ENCODE measurements at regions not wholly inside any gene's neighbourhood (a gene's known extent, or its start where the extent isn't known, plus 50 kb on each side); places are given as distances from the start of the nearest gene placed in this dataset.
"Not testable (repeated sequence)": the region's sequence is repeated elsewhere in the genome, so short reads cannot be mapped to it uniquely, and the experiment has no call there.

DNA sequence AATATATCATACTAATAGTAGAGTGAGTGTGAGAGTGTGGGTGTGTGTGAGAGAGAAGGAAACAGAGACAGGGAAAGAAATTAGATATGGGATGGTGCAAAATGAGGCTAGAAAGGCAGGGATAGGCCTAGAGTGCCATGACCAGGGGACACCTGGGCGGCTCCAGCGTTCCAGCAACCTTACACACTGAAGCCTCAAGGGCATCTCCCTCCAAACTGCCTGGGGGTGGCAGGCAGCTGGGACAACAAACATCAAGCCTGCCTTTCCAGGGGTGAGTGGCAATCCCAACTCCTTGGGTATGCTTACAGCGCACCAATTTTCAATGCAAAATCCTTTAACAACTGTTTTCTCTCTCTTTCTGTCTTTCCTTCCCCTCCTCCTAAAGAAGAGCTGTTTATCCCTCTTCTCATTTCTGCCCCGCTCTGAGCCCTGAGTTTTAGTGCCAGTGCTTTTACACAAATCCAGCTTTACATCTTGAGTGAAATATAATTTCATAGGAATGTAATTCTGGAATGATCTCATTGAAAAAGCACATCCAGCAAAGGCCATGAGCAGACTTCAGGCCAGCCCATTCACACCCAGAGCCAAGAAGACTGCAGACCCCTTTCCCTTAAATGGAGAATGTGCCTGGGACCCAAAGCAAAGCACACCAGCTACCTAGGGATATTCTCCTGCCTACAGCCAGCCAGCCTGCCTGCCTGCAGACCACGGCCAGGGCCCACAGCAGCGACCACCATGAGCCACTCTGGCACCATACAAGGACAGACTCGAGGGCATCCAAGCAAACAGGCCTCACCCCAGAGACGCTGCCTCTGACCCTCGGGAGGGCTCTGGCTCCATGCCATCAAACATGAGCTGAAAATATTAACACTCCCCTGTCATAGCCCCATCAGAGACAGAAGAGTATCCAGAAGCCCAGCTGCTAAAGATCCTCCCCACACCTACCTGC is 90.3 kb downstream of the RPL27A start:
- DNase-seq: no peak

- DNase-seq: no peak
Observed at GRCh38 chr11:8773916-8774539, 91.4 kb downstream of the RPL27A start.

GRCh38 chr11:8774916-8775315 is 92.3 kb downstream of the RPL27A start:
- not testable (repeated sequence) for DNase-seq

DNA sequence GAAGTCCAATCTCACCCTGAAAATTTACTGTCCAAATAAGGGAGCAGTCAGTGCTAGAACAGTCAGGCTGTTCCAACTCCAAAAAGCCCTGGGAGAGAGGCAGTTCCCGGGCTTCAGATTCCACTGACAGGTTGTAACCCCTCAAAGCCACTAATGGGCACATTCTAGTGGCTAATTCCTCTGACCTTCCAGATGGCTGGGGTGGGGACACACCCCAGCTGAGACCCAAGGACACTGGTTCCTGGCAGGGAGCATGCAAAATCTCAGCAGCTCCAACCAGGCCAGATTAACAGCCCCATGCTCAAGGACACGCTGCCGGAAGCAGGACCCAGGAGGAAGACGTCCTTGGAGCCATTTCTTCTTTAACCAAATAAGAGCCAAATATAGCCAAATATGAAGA is 92.7 kb downstream of the RPL27A start:
- no peak for DNase-seq

GRCh38 chr11:8775734-8776133 is 93.1 kb downstream of the RPL27A start:
- no peak for DNase-seq

DNA sequence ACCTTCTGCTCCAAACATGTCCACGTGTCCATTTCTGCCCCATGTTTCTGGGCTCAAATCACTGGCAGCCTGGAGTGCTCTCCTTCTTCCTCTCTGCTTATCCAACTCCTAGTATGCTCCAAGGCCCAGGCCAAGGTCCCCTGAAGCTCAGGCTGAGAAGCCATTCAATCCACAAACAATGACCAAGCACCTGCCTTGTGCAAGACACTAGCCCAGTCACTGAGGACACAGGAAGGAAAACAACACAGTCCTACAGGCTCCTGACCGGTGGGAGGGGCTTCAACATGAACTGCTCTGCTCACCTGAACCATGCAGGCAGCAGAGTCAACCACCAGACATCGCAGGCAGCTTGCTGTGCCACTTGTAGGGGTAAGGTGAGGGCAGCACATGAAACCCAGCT is 93.6 kb downstream of the RPL27A start:
- DNase-seq: no peak

GRCh38 chr11:8777907-8778767 is 95.5 kb downstream of the RPL27A start:
- peak; percentile 27 to 36 for DNase-seq

GRCh38 chr11:8779107-8779506 is 96.5 kb downstream of the RPL27A start:
- DNase-seq: no peak

GRCh38 chr11:8779732-8780131 is 97.1 kb downstream of the RPL27A start:
- DNase-seq: no peak

GRCh38 chr11:8784954-8785353 is 102.4 kb downstream of the RPL27A start:
- DNase-seq: no peak

DNA sequence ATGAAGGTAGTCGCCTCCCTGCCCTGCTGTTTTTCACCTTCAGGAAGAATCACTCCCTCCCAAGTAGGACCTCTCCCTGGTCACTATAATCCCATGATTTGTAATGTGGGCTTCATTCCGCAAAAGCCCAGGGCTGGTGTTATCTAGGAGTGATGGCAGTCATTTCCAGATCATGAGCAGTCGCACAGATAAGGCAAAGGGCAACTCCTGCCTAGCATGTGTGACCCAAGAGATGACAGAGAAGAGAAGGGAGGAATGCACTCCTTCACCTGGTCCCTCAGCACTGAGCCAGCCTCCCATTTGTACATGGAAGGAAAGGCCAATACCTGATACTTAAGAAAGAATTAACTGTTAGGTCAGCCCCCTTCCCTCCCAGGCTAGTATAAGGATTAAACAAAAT is 102.9 kb downstream of the RPL27A start:
- no peak for DNase-seq

DNA sequence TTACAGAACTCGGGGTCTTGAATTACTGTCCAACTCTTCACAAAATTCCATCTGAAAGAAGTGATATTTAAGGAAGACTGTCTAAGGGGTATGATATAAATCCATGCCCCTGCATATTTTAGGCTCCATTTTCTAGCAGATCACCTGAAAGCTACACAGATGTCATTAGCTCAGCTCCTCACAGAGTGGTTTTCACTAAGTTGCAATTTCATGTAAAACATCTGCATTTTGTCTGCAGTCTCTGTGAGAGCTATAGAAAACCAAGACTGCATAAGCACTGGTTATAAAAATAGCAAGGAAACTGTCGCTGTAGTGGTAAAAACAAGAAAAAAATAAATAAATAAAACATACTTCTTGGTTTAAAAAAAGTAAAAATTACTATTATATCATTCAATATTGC is 103.4 kb downstream of the RPL27A start:
- DNase-seq: no peak

- DNase-seq: no peak
Observed at GRCh38 chr11:8786933-8787332, 104.3 kb downstream of the RPL27A start.

DNA sequence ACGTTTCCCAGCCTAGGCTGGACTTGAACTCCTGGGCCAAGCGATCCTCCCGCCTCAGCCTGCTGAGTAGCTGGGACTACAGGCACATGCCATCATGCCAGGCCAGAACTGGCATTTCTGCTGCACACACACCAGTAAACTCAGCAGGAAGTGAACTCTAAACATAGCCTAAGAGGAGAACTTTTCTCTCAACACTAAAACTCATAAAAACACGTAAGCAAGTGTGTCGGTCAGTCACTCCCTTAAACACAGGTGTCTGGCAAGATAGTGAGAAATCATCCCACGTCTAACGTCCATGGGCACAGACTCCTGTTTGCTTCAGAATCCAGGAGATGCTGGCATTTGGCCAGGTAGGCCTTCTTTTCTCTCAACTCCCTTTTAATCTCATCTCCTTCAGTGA is 104.8 kb downstream of the RPL27A start:
- DNase-seq: no peak

GRCh38 chr11:8788616-8789015 is 106.0 kb downstream of the RPL27A start:
- DNase-seq: no peak

DNA sequence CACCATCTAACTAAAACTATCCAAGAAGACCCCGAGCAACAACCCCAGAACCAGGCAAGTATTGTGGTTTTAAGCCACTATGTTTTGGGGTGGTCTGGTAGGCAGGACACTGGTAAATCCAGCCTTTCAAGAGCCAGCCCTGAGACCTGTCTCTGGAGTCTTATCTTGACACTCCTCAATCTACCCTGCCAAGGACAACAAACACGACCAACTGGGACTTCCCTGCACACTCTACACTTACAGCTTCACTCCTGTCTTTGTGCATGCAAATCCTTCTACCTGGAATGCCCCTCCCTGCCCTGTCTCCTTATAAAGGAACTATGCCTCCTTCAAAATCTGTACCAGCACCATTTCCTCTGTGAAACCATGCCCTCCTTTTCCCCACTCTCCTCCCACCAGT is 107.3 kb downstream of the RPL27A start:
- DNase-seq: no peak

DNA sequence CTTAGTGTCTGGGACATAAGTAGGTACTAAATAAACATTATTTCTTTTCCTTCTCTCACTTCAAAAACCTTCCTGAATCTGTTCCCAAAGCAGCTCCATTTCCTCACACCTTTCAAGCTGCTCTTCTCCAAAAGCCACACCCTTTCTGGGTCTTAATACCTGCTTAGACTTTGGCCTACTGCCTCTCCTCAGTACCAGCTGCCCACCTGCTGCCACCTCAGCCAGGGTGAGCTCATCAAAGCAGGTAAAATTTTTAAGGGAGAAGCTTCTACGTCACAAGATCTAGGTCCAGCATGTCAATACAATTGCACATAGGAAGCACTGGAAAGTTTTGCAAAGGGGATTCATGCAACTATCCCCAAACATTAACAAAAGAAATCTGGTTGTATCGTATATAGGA is 108.4 kb downstream of the RPL27A start:
- DNase-seq: no peak

DNA sequence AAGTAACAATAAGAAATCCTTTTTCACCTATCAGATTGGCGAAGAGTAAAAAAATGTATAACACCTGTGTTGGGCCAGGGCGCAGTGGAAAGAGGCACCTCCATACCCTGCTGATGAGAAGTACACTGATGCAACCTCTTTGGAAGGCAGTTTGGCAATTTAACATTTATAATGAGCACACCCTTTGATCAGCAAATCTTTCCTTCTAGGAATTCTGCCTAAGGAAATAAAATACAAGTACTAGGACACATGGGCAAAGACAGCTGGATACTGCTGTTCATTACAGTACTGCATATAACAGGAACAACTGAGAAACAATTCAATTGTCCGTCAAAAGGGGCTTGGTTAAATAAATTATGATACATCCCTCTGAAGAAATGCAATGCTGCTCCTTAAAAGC is 110.1 kb downstream of the RPL27A start:
- no peak for DNase-seq

- no peak for DNase-seq
Observed at GRCh38 chr11:8793114-8793777, 110.7 kb downstream of the RPL27A start.

DNA sequence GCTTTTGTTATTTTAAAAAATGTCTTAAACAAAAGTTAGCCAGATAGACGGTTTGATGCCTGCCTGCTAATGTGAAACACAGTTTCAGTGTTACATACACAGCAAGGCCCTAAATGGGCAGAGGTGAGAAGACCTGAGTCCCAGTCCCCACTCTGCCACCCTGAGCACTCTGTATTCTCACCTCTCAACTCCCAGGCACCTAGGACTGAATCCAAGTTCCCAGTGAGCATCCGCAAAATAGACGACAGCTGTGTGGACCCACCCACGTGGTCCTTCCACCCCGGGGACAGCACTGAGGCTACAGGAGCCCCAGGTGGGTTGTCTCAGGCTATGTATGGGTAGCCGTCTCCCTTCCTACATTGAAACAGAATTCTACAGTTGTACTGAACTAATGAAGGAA is 111.5 kb downstream of the RPL27A start:
- DNase-seq: no peak

- DNase-seq: no peak
Observed at GRCh38 chr11:8794677-8795103, 112.1 kb downstream of the RPL27A start.

DNA sequence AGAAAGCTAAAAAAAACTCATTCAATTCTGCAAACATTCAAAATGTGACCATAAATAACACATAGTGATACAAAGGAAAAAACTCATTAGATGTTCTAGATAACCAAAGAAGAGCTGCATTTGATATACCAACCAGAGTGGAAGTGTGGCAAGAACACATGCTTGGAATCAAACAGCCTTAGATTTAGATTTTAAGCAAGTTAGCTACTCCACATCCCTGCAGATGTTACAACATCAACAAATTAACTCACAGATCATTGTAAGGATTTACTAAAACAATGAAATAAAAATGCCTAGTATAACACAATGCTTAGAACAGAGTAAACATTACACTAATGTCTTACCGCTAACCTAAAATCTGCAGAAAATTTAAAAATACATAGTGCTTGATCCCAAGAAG is 114.0 kb upstream of the AKIP1 start:
- DNase-seq: no peak

GRCh38 chr11:8799273-8799672 is 111.7 kb upstream of the AKIP1 start:
- DNase-seq: no peak

All from NCI-H446 (cell line).